Stimulated activated naive CD8-positive, alpha-beta T cell treated with anti-CD3 and anti-CD28 coated beads, Interleukin-15, amount 100 ng/mL, for 72 hours (primary cell): ENCODE measurements at regions not wholly inside any gene's neighbourhood (a gene's known extent, or its start where the extent isn't known, plus 50 kb on each side); places are given as distances from the start of the nearest gene placed in this dataset.

ENCODE experiments used
- ATAC-seq: fragments of 150-1000 bp; cut with Tn5 transposase; 2 replicates; pipeline ENCODE4 v1.10.0; 2021; ENCODE audit warnings: mild to moderate bottlenecking, moderate library complexity
- DNase-seq, 2 donors: peaks; one replicate each; pipeline ENCODE4 v3.0.0; 2021 to 2022
- H3K27ac Mint-ChIP-seq, 2 donors: one replicate each; pipeline ENCODE4 v1.8.0; 2022; ENCODE audit warnings: mild to moderate bottlenecking in 2 of 2, mixed read lengths in 2 of 2, moderate library complexity in 2 of 2
- H3K27me3 Mint-ChIP-seq: one replicate; pipeline ENCODE4 v1.8.0; 2022; ENCODE audit warnings: mixed read lengths
- H3K4me1 Mint-ChIP-seq: one replicate; pipeline ENCODE4 v1.8.0; 2022; ENCODE audit warnings: mild to moderate bottlenecking, mixed read lengths
- H3K4me3 Mint-ChIP-seq, 2 donors: one replicate each; pipeline ENCODE4 v1.8.0; 2022; ENCODE audit warnings: mild to moderate bottlenecking in 2 of 2, mixed read lengths in 2 of 2, moderate library complexity in 1 of 2
- H3K9me3 Mint-ChIP-seq, 2 donors: one replicate each; pipeline ENCODE4 v1.8.0; 2022; ENCODE audit warnings: mixed read lengths in 2 of 2

- Mint-ChIP-seq H3K27me3 (no peaks in the 10 kb centered on the region), H3K4me3 (no peak overlapping the region), H3K4me1 (peaks cover 29% of the 10 kb centered on the region), H3K9me3 (no peaks in the 10 kb centered on the region), H3K27ac (no peak overlapping the region)
- no peak for DNase-seq
- no peak for ATAC-seq
These were observed 59.5 kb upstream of the SFMBT2 start for GRCh38 chr10:7470371-7470770.

- Mint-ChIP-seq H3K27ac (no peak overlapping the region), H3K27me3 (no peaks in the 10 kb centered on the region), H3K9me3 (no peaks in the 10 kb centered on the region), H3K4me3 (no peak overlapping the region), H3K4me1 (peaks cover 19% of the 10 kb centered on the region)
- ATAC-seq (no peak), DNase-seq (no peak)
These were observed 56.3 kb upstream of the SFMBT2 start for GRCh38 chr10:7467031-7467667.

- Mint-ChIP-seq H3K27me3 (no peaks in the 10 kb centered on the region), H3K27ac (peak overlapping the region in 1 of 2 donors; percentile 29), H3K4me1 (no peaks in the 10 kb centered on the region), H3K9me3 (no peaks in the 10 kb centered on the region), H3K4me3 (no peak overlapping the region)
- DNase-seq, result no peak
- no peak for ATAC-seq
These were observed 53.9 kb upstream of the SFMBT2 start for GRCh38 chr10:7464691-7465090.
